HG02571 (cell line): ENCODE measurements at regions not wholly inside any gene's neighbourhood (a gene's known extent, or its start where the extent isn't known, plus 50 kb on each side); places are given as distances from the start of the nearest gene placed in this dataset.
"Not testable (repeated sequence)": the region's sequence is repeated elsewhere in the genome, so short reads cannot be mapped to it uniquely, and the experiment has no call there.

ENCODE experiments used
- ATAC-seq: cut with Tn5 transposase; IDR thresholded peaks from one replicate; pipeline ENCODE4 v1.9.1; 2021; ENCODE audit warnings: mild to moderate bottlenecking, moderate library complexity; ENCODE audit not compliant: unreplicated experiment

GRCh38 chr9:107792596-107792995 is 303.0 kb upstream of the KLF4 start:
- ATAC-seq, result no peak

- no peak for ATAC-seq
Measured at GRCh38 chr9:107792006-107792405, 302.4 kb upstream of the KLF4 start.

GRCh38 chr9:107789001-107789700 is 299.6 kb upstream of the KLF4 start:
- no peak for ATAC-seq

GRCh38 chr9:107786561-107786960 is 297.0 kb upstream of the KLF4 start:
- ATAC-seq, result no peak

GRCh38 chr9:107784235-107784958 is 294.8 kb upstream of the KLF4 start:
- ATAC-seq, result no peak

- ATAC-seq, result no peak
Measured at GRCh38 chr9:107782789-107783188, 293.2 kb upstream of the KLF4 start.

GRCh38 chr9:107782381-107782780 is 292.8 kb upstream of the KLF4 start:
- no peak for ATAC-seq

- ATAC-seq, result no peak
Measured at GRCh38 chr9:107780960-107781359, 291.4 kb upstream of the KLF4 start.

- no peak for ATAC-seq
Measured at GRCh38 chr9:107779731-107780130, 290.2 kb upstream of the KLF4 start.

- no peak for ATAC-seq
Measured at GRCh38 chr9:107778661-107779060, 289.1 kb upstream of the KLF4 start.

GRCh38 chr9:107774099-107774498 is 284.5 kb upstream of the KLF4 start:
- not testable (repeated sequence) for ATAC-seq

- no peak for ATAC-seq
Measured at GRCh38 chr9:107772988-107773387, 283.4 kb upstream of the KLF4 start.

GRCh38 chr9:107770716-107771115 is 281.1 kb upstream of the KLF4 start:
- no peak for ATAC-seq

- ATAC-seq, result no peak
Measured at GRCh38 chr9:107768224-107768623, 278.7 kb upstream of the KLF4 start.

GRCh38 chr9:107767711-107768110 is 278.1 kb upstream of the KLF4 start:
- no peak for ATAC-seq

GRCh38 chr9:107763469-107763868 is 273.9 kb upstream of the KLF4 start:
- not testable (repeated sequence) for ATAC-seq

GRCh38 chr9:107761307-107761706 is 271.7 kb upstream of the KLF4 start:
- ATAC-seq, result no peak

GRCh38 chr9:107760469-107761242 is 271.1 kb upstream of the KLF4 start:
- no peak for ATAC-seq

GRCh38 chr9:107759823-107760166 is 270.2 kb upstream of the KLF4 start:
- no peak for ATAC-seq

GRCh38 chr9:107759009-107759822 is 269.6 kb upstream of the KLF4 start:
- no peak for ATAC-seq

- ATAC-seq, result no peak
Measured at GRCh38 chr9:107756091-107756490, 266.5 kb upstream of the KLF4 start.
